Ishikawa (cell line): ENCODE measurements at regions not wholly inside any gene's neighbourhood (a gene's known extent, or its start where the extent isn't known, plus 50 kb on each side); places are given as distances from the start of the nearest gene placed in this dataset.

Experiments used
- CREB1 ChIP-seq: IDR thresholded peaks from 2 replicates; pipeline ENCODE4 v1.6.1; 2012; ENCODE audit warnings: low read depth
- RAD21 ChIP-seq: IDR thresholded peaks from 2 replicates; pipeline ENCODE4 v1.6.1; 2012; ENCODE audit warnings: low read depth
- REST ChIP-seq: IDR thresholded peaks from 2 replicates; pipeline ENCODE4 v1.6.1; 2012; ENCODE audit warnings: low read depth, mild to moderate bottlenecking
- YY1 ChIP-seq: IDR thresholded peaks from 2 replicates; pipeline ENCODE4 v1.6.1; 2012; ENCODE audit warnings: low read depth
- ZBTB7A ChIP-seq: IDR thresholded peaks from 2 replicates; pipeline ENCODE4 v1.6.1; 2012; ENCODE audit warnings: low read depth

- TF ChIP-seq YY1 (no peak), RAD21 (no peak), REST (no peak), CREB1 (no peak), ZBTB7A (no peak)
Observed at GRCh38 chr18:33836564-33836963, 258.5 kb downstream of the ASXL3 start.
